VCaP (cell line): ENCODE measurements at regions not wholly inside any gene's neighbourhood (a gene's known extent, or its start where the extent isn't known, plus 50 kb on each side); places are given as distances from the start of the nearest gene placed in this dataset.

Source experiments
- H3K27ac ChIP-seq: fragments of 450-650 bp; 2 replicates; pipeline ENCODE4 v1.5.1; 2017
- CTCF ChIP-seq: fragments of 450-650 bp; conservative IDR thresholded peaks from 2 replicates; pipeline ENCODE4 v1.5.1; 2017; ENCODE audit warnings: mild to moderate bottlenecking, moderate library complexity

GRCh38 chr1:96474985-96475743 is 246.4 kb upstream of the PTBP2 start:
- no peak for TF ChIP-seq CTCF
- H3K27ac ChIP-seq, result no peak overlapping the region

GRCh38 chr1:96475903-96476302 is 245.7 kb upstream of the PTBP2 start:
- H3K27ac ChIP-seq, result no peak overlapping the region
- TF ChIP-seq CTCF, result no peak

- TF ChIP-seq CTCF, result no peak
- no peak overlapping the region for H3K27ac ChIP-seq
Measured at GRCh38 chr1:96478228-96478627, 243.4 kb upstream of the PTBP2 start.

- no peak overlapping the region for H3K27ac ChIP-seq
- no peak for TF ChIP-seq CTCF
Measured at GRCh38 chr1:96481409-96481808, 240.2 kb upstream of the PTBP2 start.

GRCh38 chr1:96482616-96483015 is 239.0 kb upstream of the PTBP2 start:
- no peak overlapping the region for H3K27ac ChIP-seq
- no peak for TF ChIP-seq CTCF

- TF ChIP-seq CTCF, result no peak
Measured at GRCh38 chr1:96487394-96487793, 234.2 kb upstream of the PTBP2 start.

GRCh38 chr1:96487971-96488370 is 233.6 kb upstream of the PTBP2 start:
- H3K27ac ChIP-seq, result no peak overlapping the region
- no peak for TF ChIP-seq CTCF

More at GRCh38 chr1:96487394-96487793, 234.2 kb upstream of the PTBP2 start:
- no peak overlapping the region for H3K27ac ChIP-seq
